Activated T-cell treated with anti-CD3 and anti-CD28 coated beads, Interleukin-2, amount 50 U/mL, for 72 hours (primary cell): ENCODE measurements at regions not wholly inside any gene's neighbourhood (a gene's known extent, or its start where the extent isn't known, plus 50 kb on each side); places are given as distances from the start of the nearest gene placed in this dataset.
"Not testable (repeated sequence)": the region's sequence is repeated elsewhere in the genome, so short reads cannot be mapped to it uniquely, and the experiment has no call there.

Experiments
- ATAC-seq, 2 donors: fragments of 150-1000 bp; cut with Tn5 transposase; replicated peaks in 1 of 2; 2 replicates each; pipeline ENCODE4 v1.10.0; 2021; ENCODE audit warnings: moderate library complexity in 2 of 2, mild to moderate bottlenecking in 1 of 2
- DNase-seq, 2 donors: peaks; one replicate each; pipeline ENCODE4 v3.0.0; 2021 to 2022; ENCODE audit warnings: mixed read lengths in 1 of 2
- H3K27ac Mint-ChIP-seq: one replicate; pipeline ENCODE4 v1.8.0; 2022; ENCODE audit warnings: mild to moderate bottlenecking, moderate library complexity, mixed read lengths
- H3K27me3 Mint-ChIP-seq: one replicate; pipeline ENCODE4 v1.8.0; 2022; ENCODE audit warnings: low read depth, mixed read lengths
- H3K36me3 Mint-ChIP-seq, 2 donors: one replicate each; pipeline ENCODE4 v1.8.0; 2022; ENCODE audit warnings: mixed read lengths in 2 of 2, mild to moderate bottlenecking in 1 of 2; ENCODE audit not compliant: insufficient read depth in 2 of 2
- H3K4me1 Mint-ChIP-seq: one replicate; pipeline ENCODE4 v1.8.0; 2022; ENCODE audit warnings: low read depth, mixed read lengths
- H3K4me3 Mint-ChIP-seq, 2 donors: one replicate each; pipeline ENCODE4 v1.8.0; 2022; ENCODE audit warnings: mild to moderate bottlenecking in 2 of 2, mixed read lengths in 2 of 2, moderate library complexity in 2 of 2
- H3K9me3 Mint-ChIP-seq, 2 donors: one replicate each; pipeline ENCODE4 v1.8.0; 2022; ENCODE audit warnings: mixed read lengths in 2 of 2

DNA sequence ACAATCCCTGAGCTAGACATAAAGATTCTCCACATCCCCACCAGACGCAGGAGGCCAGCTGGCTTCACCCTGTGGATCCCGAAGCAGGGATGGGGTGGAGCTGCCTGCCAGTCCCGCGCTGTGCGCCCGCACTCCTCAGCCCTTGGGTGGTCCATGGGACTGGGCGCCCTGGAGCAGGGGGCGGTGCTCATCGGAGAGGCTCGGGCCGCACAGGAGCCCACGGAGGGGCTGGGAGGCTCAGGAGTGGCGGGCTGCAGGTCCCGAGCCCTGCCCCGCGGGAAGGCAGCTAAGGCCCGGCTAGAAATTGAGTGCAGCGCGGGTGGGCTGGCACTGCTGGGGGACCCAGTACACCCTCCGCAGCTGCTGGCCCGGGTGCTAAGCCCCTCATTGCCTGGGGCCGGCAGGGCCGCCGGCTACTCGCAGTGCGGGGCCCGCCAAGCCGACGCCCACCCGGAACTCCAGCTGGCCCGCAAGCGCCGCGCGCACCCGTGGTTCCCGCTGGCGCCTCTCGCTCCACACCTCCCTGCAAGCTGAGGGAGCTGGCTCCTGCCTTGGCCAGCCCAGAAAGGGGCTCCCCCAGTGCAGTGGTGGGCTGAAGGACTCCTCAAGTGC is 1032.2 kb upstream of the PCDH20 start:
- not testable (repeated sequence) for H3K4me1 Mint-ChIP-seq, H3K27me3 Mint-ChIP-seq, H3K9me3 Mint-ChIP-seq, DNase-seq, H3K4me3 Mint-ChIP-seq, ATAC-seq, H3K27ac Mint-ChIP-seq, H3K36me3 Mint-ChIP-seq

DNA sequence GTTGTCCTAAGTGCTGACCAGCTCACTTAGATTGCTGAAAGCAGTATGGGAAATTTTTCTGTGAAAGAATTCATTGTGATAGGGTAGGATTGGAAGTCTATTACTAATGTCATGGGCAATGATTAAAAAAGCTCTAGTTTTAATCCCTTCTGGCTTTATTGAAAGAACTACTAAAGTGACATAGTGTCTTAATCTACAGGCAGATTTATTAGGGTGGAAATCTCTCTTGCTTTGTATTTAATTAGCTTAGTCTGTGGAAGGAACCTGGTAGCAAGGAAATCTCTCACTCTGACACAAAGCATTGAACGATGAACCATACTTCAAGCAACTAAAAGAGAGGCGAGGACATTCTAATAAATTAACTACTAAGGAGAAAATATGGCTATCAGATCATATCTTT is 1029.2 kb upstream of the PCDH20 start:
- Mint-ChIP-seq H3K36me3 (no peaks in the 10 kb centered on the region), H3K4me1 (no peaks in the 10 kb centered on the region), H3K27ac (no peak overlapping the region), H3K27me3 (no peaks in the 10 kb centered on the region), H3K4me3 (no peak overlapping the region), H3K9me3 (no peaks in the 10 kb centered on the region)
- no peak for ATAC-seq
- no peak for DNase-seq

DNA sequence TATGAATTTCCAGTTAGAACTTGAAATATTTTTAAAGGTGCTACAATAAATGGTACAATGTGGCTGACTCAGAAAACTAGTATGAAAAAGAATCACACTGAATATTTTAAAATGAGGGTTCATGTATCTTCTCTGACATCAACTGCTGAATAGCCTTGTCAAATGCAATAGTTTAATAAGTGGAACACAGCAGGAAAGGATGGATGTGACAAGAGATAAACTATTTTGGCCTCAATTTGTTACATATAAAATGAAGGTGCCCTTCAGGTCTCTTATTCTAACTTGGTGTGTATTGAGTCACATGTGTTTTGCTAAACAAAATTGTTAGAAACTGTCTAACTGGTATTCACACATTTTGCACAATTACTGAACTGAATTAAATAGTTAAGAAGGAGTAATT is 1018.4 kb upstream of the PCDH20 start:
- Mint-ChIP-seq H3K27me3 (no peaks in the 10 kb centered on the region), H3K4me3 (no peak overlapping the region), H3K27ac (no peak overlapping the region), H3K36me3 (no peaks in the 10 kb centered on the region), H3K9me3 (peaks cover 0 to 6% of the 10 kb centered on the region in 2 donors), H3K4me1 (no peaks in the 10 kb centered on the region)
- no peak for DNase-seq
- no peak for ATAC-seq

DNA sequence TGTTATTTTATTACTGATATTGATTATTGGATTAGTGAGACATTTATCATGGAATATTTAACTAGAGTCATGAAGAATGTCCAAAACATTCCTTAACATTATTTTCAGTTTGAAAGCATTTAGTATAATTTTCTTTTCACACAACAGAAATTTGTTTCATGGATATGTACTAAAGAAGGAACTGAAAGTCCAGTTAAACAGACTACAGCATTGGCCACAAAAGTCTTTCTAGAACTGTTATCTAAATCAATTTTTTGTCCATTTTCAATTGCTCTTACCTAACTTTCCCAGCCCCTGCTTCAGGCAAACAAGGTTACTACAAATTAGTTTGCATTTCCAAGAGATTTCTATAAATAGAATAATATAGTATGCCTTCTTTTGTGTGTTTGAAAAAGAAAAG is 1018.0 kb upstream of the PCDH20 start:
- Mint-ChIP-seq H3K36me3 (no peaks in the 10 kb centered on the region), H3K9me3 (peaks cover 0 to 3% of the 10 kb centered on the region in 2 donors), H3K4me3 (no peak overlapping the region), H3K27ac (no peak overlapping the region), H3K27me3 (no peaks in the 10 kb centered on the region), H3K4me1 (no peaks in the 10 kb centered on the region)
- DNase-seq (no peak), ATAC-seq (no peak)

DNA sequence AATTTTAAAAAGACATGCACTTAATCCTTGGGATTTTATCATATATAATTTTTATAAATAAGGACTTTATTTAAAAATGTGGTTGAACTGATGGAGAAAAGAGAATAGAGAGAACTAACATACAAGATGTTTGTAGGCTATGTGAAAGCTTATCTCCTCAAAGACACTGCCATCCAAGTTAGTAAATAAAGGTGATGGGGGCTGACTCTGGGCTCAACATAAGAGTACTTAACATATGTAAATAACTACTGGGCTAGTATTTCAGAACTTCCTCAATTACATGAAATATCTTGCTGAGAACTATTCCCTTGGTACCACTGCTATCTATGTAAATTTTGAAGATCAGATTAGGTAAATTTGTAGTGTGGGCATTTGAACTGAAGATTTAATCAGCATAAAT is 1017.3 kb upstream of the PCDH20 start:
- Mint-ChIP-seq H3K27ac (no peak overlapping the region), H3K27me3 (no peaks in the 10 kb centered on the region), H3K36me3 (no peaks in the 10 kb centered on the region), H3K4me3 (no peak overlapping the region), H3K9me3 (peaks cover 0 to 3% of the 10 kb centered on the region in 2 donors), H3K4me1 (no peaks in the 10 kb centered on the region)
- DNase-seq, result no peak
- ATAC-seq, result no peak

DNA sequence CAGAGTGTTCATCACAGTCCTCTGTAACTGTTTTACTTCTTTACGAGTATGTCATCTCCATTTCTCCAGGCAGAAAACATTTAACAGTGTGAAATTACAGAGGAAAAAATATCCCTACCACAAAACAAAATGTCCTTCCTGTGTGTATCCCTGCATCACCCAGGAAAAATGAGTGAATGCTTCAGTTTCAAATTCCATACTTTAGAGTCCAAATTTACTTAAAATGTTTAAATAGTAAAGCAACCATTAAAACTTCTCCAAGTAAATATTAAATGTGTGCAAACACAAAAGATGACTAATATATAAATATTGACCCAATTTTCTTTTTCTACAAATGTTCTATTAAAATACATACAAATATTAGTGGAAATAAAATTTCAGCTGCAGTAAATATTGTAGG is 1016.6 kb upstream of the PCDH20 start:
- DNase-seq (no peak), ATAC-seq (no peak)
- Mint-ChIP-seq H3K4me1 (no peaks in the 10 kb centered on the region), H3K27me3 (no peaks in the 10 kb centered on the region), H3K36me3 (no peaks in the 10 kb centered on the region), H3K27ac (no peak overlapping the region), H3K4me3 (no peak overlapping the region), H3K9me3 (no peaks in the 10 kb centered on the region)

DNA sequence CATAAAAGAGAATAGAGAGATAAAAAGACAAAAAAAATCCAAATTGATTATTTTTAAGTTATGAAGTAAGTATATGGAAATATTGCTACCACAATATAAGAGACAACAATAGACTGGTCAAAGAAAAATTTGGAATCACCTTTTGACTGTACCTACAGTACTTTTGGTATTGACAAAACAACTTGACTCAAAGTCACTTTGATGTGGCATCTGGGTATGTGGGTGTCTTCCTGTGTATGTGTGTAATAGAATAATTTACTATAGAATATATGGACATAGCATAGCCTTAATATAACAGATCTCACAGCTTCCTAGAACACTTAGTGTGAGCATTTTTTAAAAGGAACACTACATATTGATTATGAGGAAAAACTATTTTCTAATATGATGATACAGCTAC is 1016.2 kb upstream of the PCDH20 start:
- H3K4me3 Mint-ChIP-seq, result no peak overlapping the region
- DNase-seq (no peak), ATAC-seq (no peak)
- no peaks in the 10 kb centered on the region for H3K9me3 Mint-ChIP-seq
- no peaks in the 10 kb centered on the region for H3K4me1 Mint-ChIP-seq
- no peaks in the 10 kb centered on the region for H3K27me3 Mint-ChIP-seq
- H3K27ac Mint-ChIP-seq, result no peak overlapping the region
- H3K36me3 Mint-ChIP-seq, result no peaks in the 10 kb centered on the region

DNA sequence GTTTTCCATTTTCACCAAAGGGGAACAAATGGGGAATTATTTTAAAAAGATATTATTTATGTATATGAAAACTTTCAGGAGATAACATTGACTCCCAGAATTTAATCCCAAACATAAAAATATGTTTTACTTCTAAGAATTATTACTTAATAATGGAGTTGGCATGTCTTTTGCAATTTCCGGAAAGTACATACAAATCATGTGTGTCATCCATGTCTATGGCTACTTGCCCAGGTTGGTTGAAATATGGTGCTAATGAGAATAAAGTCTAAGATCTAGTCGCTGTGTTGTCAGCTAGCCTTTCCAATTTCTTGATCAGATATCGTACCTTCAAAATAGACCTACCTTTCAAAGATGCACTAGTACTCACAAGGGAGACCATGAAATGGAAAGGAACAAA is 1003.2 kb upstream of the PCDH20 start:
- no peaks in the 10 kb centered on the region for H3K36me3 Mint-ChIP-seq
- H3K4me3 Mint-ChIP-seq, result no peak overlapping the region
- no peaks in the 10 kb centered on the region for H3K4me1 Mint-ChIP-seq
- no peak overlapping the region for H3K27ac Mint-ChIP-seq
- ATAC-seq (no peak), DNase-seq (no peak)
- H3K27me3 Mint-ChIP-seq, result no peaks in the 10 kb centered on the region
- H3K9me3 Mint-ChIP-seq, result peaks cover 0 to 2% of the 10 kb centered on the region in 2 donors

DNA sequence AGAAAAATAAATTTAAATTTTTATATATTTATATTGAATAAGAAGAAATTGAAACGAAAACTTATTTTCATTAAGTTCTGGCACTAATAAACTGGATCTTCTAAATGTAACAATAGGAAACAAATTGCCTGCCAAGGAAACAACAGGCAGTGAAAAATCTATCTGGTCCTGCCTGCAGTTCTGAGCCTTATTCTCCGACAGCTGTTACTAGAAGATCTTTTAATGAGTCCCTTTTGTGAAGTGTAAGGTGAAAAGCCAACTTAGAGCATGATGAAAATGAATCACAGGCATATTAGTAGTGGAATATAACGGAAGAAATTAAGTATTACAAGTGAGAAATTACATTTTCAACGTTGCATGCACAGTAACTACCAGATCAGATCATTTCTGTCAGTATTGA is 1002.7 kb upstream of the PCDH20 start:
- no peak overlapping the region for H3K27ac Mint-ChIP-seq
- no peak for DNase-seq
- no peaks in the 10 kb centered on the region for H3K4me1 Mint-ChIP-seq
- ATAC-seq, result no peak
- H3K27me3 Mint-ChIP-seq, result no peaks in the 10 kb centered on the region
- no peak overlapping the region for H3K4me3 Mint-ChIP-seq
- no peaks in the 10 kb centered on the region for H3K36me3 Mint-ChIP-seq
- H3K9me3 Mint-ChIP-seq, result peaks cover 0 to 2% of the 10 kb centered on the region in 2 donors

DNA sequence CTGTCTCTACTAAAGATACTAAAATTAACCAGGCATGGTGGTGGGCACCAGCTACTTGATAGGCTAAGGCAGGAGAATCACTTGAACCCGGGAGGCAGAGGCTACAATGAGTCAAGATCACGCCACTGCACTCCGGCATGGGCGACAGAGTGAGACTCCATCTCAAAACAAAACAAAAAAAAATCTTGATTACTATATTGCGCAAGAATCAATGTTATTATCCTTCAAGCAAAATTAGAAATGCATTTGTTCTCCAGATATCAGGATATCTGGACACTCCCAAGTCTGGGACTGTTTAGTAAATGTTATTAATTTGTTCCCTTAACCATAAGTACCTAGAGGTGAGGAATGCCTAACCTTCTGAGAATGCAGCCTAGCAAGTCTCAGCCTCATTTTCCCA is 992.2 kb upstream of the PCDH20 start:
- DNase-seq (no peak), ATAC-seq (no peak)
- H3K36me3 Mint-ChIP-seq, result no peaks in the 10 kb centered on the region
- H3K27ac Mint-ChIP-seq, result no peak overlapping the region
- H3K4me1 Mint-ChIP-seq, result no peaks in the 10 kb centered on the region
- no peak overlapping the region for H3K4me3 Mint-ChIP-seq
- peaks cover 0 to 5% of the 10 kb centered on the region in 2 donors for H3K9me3 Mint-ChIP-seq
- no peaks in the 10 kb centered on the region for H3K27me3 Mint-ChIP-seq

DNA sequence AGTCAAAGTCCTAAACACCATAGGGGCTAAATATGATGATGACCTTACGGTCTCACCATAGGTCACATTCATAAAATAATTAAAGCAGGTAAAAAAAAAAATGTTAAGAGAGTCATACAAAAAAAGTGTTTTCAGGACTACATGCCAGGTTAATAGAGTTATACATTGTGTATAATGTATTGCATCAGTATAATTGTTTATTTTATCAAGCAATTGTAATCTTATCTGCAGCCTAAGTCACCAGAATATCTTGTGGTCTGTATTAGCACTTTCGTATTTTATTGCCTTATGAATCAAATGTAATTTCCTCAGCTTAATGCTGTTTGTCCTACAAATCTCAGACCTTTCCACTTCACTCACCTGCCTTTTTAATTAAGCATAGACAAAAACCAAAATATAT is 972.9 kb upstream of the PCDH20 start:
- ATAC-seq, result no peak
- H3K9me3 Mint-ChIP-seq, result peaks cover 0 to 2% of the 10 kb centered on the region in 2 donors
- no peak overlapping the region for H3K27ac Mint-ChIP-seq
- H3K4me1 Mint-ChIP-seq, result no peaks in the 10 kb centered on the region
- H3K27me3 Mint-ChIP-seq, result no peaks in the 10 kb centered on the region
- DNase-seq, result no peak
- H3K36me3 Mint-ChIP-seq, result no peaks in the 10 kb centered on the region
- no peak overlapping the region for H3K4me3 Mint-ChIP-seq

DNA sequence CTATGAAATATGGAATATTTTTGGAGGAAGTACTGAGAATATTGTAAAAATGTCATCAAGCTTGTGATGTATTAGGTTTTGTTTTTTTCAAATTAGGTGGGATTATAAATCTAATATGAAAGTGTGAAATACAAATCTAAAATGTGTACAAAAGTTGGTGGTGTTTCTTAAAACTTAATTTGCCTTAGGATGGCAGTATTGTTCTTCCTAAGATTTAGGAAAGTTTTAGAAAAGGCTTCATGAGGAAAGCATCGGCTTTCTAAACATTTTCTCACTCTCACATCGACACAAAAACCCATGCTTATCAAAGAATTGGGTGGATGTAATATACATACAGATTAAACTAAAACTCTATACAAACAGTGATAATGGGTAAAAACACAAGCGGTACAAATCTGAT is 972.0 kb upstream of the PCDH20 start:
- DNase-seq, result no peak
- Mint-ChIP-seq H3K27ac (no peak overlapping the region), H3K36me3 (no peaks in the 10 kb centered on the region), H3K4me3 (no peak overlapping the region), H3K4me1 (no peaks in the 10 kb centered on the region), H3K9me3 (peaks cover 0 to 2% of the 10 kb centered on the region in 2 donors), H3K27me3 (no peaks in the 10 kb centered on the region)
- no peak for ATAC-seq

DNA sequence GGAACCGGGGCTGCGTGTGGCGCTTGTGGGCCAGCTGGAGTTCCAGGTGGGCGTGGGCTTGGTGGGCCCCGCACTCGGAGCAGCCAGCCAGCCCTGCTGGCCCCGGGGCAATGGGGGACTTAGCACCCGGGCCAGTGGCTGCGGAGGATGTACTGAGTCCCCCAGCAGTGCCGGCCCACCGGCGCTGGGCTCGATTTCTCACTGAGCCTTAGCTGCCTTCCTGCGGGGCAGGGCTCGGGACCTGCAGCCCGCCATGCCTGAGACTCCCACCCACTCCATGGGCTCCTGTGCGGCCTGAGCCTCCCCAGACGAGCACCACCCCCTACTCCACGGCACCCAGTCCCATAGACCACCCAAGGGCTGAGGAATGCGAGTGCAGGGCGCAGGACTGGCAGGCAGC is 963.6 kb upstream of the PCDH20 start:
- H3K4me1 Mint-ChIP-seq, DNase-seq, ATAC-seq, H3K27me3 Mint-ChIP-seq, H3K36me3 Mint-ChIP-seq, H3K9me3 Mint-ChIP-seq, H3K27ac Mint-ChIP-seq, H3K4me3 Mint-ChIP-seq: not testable (repeated sequence)

DNA sequence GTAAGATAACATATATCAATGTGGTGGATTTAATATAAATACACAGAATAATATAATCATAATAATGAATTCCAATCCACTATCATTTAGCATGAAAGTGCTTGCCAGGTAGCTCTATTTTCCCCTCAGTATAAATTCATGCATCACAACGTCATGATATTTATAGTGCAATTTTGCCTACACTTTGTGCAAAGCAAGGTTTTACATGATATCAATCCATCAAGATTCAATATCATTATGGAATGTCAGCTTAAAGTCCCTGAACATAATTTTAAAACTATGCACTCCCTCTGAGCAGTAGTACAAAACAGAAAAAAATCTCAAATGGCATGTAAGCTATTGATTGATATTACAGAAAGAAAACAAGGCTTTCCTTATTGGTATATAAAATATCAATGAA is 962.2 kb upstream of the PCDH20 start:
- peaks cover 2% of the 10 kb centered on the region in 2 donors for H3K9me3 Mint-ChIP-seq
- no peaks in the 10 kb centered on the region for H3K4me1 Mint-ChIP-seq
- ATAC-seq, result no peak
- H3K27ac Mint-ChIP-seq, result no peak overlapping the region
- H3K36me3 Mint-ChIP-seq, result no peaks in the 10 kb centered on the region
- no peaks in the 10 kb centered on the region for H3K27me3 Mint-ChIP-seq
- no peak for DNase-seq
- H3K4me3 Mint-ChIP-seq, result no peak overlapping the region
